Nephron (organoid): ENCODE measurements at regions not wholly inside any gene's neighbourhood (a gene's known extent, or its start where the extent isn't known, plus 50 kb on each side); places are given as distances from the start of the nearest gene placed in this dataset.

Experiments
- H3K27ac Mint-ChIP-seq, 3 experiments: 2 replicates each; pipeline ENCODE4 v1.8.0; 2020; ENCODE audit warnings: mixed read lengths in 3 of 3, mild to moderate bottlenecking in 2 of 3, moderate library complexity in 1 of 3
- H3K27me3 Mint-ChIP-seq: 2 replicates; pipeline ENCODE4 v1.8.0; 2021; ENCODE audit warnings: low read depth, mild to moderate bottlenecking, moderate library complexity, mixed read lengths
- H3K36me3 Mint-ChIP-seq: 2 replicates; pipeline ENCODE4 v1.8.0; 2020; ENCODE audit warnings: low read depth, mixed read lengths
- H3K4me1 Mint-ChIP-seq: 2 replicates; pipeline ENCODE4 v1.8.0; 2020; ENCODE audit warnings: mixed read lengths
- H3K4me3 Mint-ChIP-seq, 3 experiments: 2 replicates each; pipeline ENCODE4 v1.8.0; 2020; ENCODE audit warnings: mild to moderate bottlenecking in 3 of 3, mixed read lengths in 3 of 3, moderate library complexity in 2 of 3
- H3K9me3 Mint-ChIP-seq: 2 replicates; pipeline ENCODE4 v1.8.0; 2020; ENCODE audit warnings: mixed read lengths
- TF ChIP-seq, protein P1 (sequence below), 3 experiments: fragments of 200-600 bp; sonication (generic); IDR thresholded peaks; one replicate each; pipeline ENCODE4 v1.5.0; 2021; ENCODE audit warnings: antibody characterized with exemption in 3 of 3; ENCODE audit not compliant: unreplicated experiment in 3 of 3

DNA sequence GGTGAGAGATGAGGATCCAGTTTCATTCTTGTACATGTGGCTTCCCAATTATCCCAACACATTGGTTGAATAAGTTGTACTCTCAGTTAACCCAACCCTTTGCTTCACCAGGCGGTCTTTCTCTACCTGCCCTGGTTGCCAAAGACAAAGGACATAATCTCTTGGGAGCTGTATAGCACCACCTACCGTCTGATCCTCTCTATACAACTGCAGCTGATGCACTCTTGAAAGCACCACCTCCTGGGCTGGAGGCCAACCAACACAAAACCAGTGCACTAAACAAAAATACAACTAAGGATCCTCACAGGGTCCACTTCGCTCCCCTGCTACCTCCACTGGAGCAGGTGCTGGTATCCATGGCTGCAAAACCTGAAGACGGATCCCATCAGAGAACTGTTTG is 473.6 kb upstream of the NRXN1 start:
- Mint-ChIP-seq H3K27me3 (no peaks in the 10 kb centered on the region), H3K4me3 (no peak overlapping the region), H3K36me3 (no peaks in the 10 kb centered on the region), H3K27ac (no peak overlapping the region), H3K4me1 (no peaks in the 10 kb centered on the region), H3K9me3 (no peaks in the 10 kb centered on the region)
- TF ChIP-seq, protein P1, sequence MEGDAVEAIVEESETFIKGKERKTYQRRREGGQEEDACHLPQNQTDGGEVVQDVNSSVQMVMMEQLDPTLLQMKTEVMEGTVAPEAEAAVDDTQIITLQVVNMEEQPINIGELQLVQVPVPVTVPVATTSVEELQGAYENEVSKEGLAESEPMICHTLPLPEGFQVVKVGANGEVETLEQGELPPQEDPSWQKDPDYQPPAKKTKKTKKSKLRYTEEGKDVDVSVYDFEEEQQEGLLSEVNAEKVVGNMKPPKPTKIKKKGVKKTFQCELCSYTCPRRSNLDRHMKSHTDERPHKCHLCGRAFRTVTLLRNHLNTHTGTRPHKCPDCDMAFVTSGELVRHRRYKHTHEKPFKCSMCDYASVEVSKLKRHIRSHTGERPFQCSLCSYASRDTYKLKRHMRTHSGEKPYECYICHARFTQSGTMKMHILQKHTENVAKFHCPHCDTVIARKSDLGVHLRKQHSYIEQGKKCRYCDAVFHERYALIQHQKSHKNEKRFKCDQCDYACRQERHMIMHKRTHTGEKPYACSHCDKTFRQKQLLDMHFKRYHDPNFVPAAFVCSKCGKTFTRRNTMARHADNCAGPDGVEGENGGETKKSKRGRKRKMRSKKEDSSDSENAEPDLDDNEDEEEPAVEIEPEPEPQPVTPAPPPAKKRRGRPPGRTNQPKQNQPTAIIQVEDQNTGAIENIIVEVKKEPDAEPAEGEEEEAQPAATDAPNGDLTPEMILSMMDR (IDR thresholded peaks at IDR 0.05; ENCODE audit: unreplicated experiment in 3 of 3): no peak

DNA sequence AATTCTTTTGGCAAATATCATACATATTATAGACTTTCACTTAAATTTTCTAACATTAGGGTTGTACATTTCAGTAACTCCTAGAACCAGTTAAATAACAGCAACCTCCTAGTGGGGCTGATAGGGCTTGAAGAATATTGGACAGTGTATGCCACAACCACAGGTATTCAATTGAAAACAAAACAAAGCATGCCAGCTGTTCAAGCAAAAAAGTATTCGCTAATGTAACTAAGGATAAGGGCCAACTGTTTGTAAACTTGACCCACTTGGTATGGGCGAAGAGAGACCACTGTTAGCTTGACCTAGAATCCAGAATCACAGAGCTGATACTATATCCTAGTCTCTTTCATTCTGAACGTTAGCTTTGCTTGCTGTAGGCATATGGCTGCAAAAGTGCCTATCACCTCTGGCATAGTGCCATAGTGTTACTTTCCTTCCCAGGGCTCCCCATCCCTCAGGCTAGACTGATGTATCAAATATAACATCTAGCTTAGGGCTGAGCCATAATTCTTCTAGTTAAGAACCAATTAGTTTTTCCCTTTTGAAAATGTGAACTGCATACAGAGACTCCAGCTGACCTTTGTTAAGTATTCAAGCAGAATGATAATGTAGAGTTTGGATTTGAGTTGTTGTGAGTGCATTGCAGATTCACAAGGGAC is 458.8 kb upstream of the NRXN1 start:
- H3K4me3 Mint-ChIP-seq: no peak overlapping the region
- no peaks in the 10 kb centered on the region for H3K9me3 Mint-ChIP-seq
- H3K36me3 Mint-ChIP-seq: no peaks in the 10 kb centered on the region
- TF ChIP-seq, protein P1 (IDR thresholded peaks at IDR 0.05; ENCODE audit: unreplicated experiment in 3 of 3): no peak
- H3K27me3 Mint-ChIP-seq: no peaks in the 10 kb centered on the region
- peaks cover 5% of the 10 kb centered on the region for H3K4me1 Mint-ChIP-seq
- H3K27ac Mint-ChIP-seq: no peak overlapping the region

DNA sequence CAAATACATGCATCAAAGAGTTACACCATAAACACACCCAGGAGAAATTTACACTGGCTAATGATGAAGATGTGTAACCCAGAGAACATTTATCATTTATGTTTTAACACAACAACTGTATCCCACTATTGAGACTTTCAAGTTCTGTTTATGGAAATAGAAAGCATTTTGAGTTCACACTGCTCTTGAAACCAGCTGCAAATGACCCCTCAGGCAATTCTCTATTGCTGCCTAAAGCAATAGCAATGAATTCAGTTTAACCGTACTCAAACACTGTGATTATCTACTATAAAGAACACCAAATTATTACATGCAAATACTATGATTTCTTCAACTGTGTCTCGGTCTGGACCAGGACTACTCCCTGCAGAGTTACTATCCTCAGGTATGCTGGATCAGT is 452.7 kb upstream of the NRXN1 start:
- H3K4me3 Mint-ChIP-seq: no peak overlapping the region
- no peaks in the 10 kb centered on the region for H3K27me3 Mint-ChIP-seq
- H3K4me1 Mint-ChIP-seq: peaks cover 17% of the 10 kb centered on the region
- H3K36me3 Mint-ChIP-seq: no peaks in the 10 kb centered on the region
- H3K9me3 Mint-ChIP-seq: no peaks in the 10 kb centered on the region
- H3K27ac Mint-ChIP-seq: no peak overlapping the region
- TF ChIP-seq, protein P1 (IDR thresholded peaks at IDR 0.05; ENCODE audit: unreplicated experiment in 3 of 3): no peak

DNA sequence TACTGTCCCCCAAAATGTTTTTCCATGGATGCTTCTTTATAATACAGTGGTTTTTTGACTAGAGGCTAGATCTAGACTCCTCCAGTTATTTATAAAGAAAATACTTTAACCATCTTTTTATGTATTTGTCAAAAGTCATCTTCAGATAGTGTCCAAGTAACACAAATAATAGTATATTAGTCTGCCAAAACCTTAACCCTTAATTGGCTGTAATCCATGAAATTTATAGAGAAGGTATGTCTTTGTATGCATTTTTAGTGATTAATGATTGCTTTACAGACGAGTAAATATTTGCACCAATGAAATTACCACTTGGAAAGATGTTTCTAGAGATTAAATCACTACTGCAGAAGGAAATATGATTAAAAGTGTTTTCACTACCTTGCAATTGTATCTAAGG is 451.8 kb upstream of the NRXN1 start:
- Mint-ChIP-seq H3K4me1 (peaks cover 17% of the 10 kb centered on the region), H3K9me3 (no peaks in the 10 kb centered on the region), H3K4me3 (no peak overlapping the region)

GRCh38 chr2:51472783-51473182 is 440.9 kb upstream of the NRXN1 start:
- Mint-ChIP-seq H3K36me3 (no peaks in the 10 kb centered on the region), H3K4me1 (no peaks in the 10 kb centered on the region), H3K27ac (no peak overlapping the region), H3K4me3 (no peak overlapping the region), H3K9me3 (no peaks in the 10 kb centered on the region), H3K27me3 (no peaks in the 10 kb centered on the region)
- TF ChIP-seq, protein P1 (IDR thresholded peaks at IDR 0.05; ENCODE audit: unreplicated experiment in 3 of 3): no peak

More for the DNA sequence above, 451.8 kb upstream of the NRXN1 start:
- no peak overlapping the region for H3K27ac Mint-ChIP-seq
- TF ChIP-seq, protein P1 (IDR thresholded peaks at IDR 0.05; ENCODE audit: unreplicated experiment in 3 of 3): no peak
- H3K27me3 Mint-ChIP-seq: no peaks in the 10 kb centered on the region
- no peaks in the 10 kb centered on the region for H3K36me3 Mint-ChIP-seq

DNA sequence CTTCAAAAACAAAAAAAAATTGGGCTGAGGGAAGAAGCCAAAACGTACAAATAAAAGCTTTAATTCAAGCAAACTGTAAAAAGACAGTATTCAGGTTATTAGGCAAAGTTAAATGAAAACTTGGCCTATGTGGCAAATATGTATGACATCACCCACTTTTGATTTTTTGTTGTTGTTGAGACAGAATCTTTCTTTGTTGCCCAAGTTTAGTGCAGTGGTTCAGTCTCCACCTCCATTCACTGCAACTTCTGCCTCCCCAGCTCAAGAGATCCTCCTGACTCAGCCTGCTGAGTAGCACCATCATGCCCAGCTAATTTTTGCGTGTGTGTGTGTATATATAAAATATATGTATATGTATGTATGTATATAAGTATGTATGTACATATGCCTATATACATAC is 440.4 kb upstream of the NRXN1 start:
- no peaks in the 10 kb centered on the region for H3K4me1 Mint-ChIP-seq
- no peaks in the 10 kb centered on the region for H3K9me3 Mint-ChIP-seq
- H3K27ac Mint-ChIP-seq: no peak overlapping the region
- TF ChIP-seq, protein P1 (IDR thresholded peaks at IDR 0.05; ENCODE audit: unreplicated experiment in 3 of 3): no peak
- H3K27me3 Mint-ChIP-seq: no peaks in the 10 kb centered on the region
- no peaks in the 10 kb centered on the region for H3K36me3 Mint-ChIP-seq
- no peak overlapping the region for H3K4me3 Mint-ChIP-seq
